ENCODE measurements at regions not wholly inside any gene's neighbourhood (a gene's known extent, or its start where the extent isn't known, plus 50 kb on each side); places are given as distances from the start of the nearest gene placed in this dataset.

- intact Hi-C loops (cut with micrococcal nuclease): no loop called here
- POLR2A ChIA-PET: no interaction called here
- Histone ChIP-seq H3K9me3 (replicated peaks; ENCODE audit: control insufficient read depth, insufficient read depth, low read length) (no peaks in the 10 kb centered on the region), H3K27ac (ENCODE audit: insufficient read depth, low read depth, low read length) (no peak overlapping the region), H3K9ac (replicated peaks; ENCODE audit: extremely low read depth, insufficient read depth, low read length) (no peak overlapping the region), H2AFZ (ENCODE audit: low read depth, low read length) (no peak overlapping the region), H3K27me3 (ENCODE audit: control insufficient read depth in 2 of 2, insufficient read depth in 2 of 2, low read length in 2 of 2) (no peaks in the 10 kb centered on the region), H3K36me3 (ENCODE audit: control insufficient read depth in 2 of 2, extremely low read depth in 1 of 2, insufficient read depth in 2 of 2, low read length in 2 of 2) (no peaks in the 10 kb centered on the region), H3K4me3 (replicated peaks in 1 of 3; ENCODE audit: insufficient read depth in 1 of 3, low read depth in 1 of 3, low read length in 3 of 3) (no peak overlapping the region), H3K4me2 (ENCODE audit: insufficient read depth, low read length) (no peak overlapping the region), H4K20me1 (replicated peaks; ENCODE audit: control insufficient read depth, extremely low read depth, insufficient read depth, low read length) (no peaks in the 10 kb centered on the region), H3K9me1 (replicated peaks; ENCODE audit: control insufficient read depth, extremely low read depth, insufficient read depth, low read length) (no peaks in the 10 kb centered on the region), H3K4me1 (ENCODE audit: control insufficient read depth, extremely low read depth, insufficient read depth, low read length) (no peaks in the 10 kb centered on the region), H3K79me2 (ENCODE audit: control insufficient read depth, insufficient read depth, low read length) (no peaks in the 10 kb centered on the region)
- CTCF ChIA-PET: interaction anchor here (1.0 to 1.3 kb wide), 3 partner anchors 9 to 48 kb away, joined by 3 to 4 read pairs (median 3); no protein-coding TSS in a partner anchor
- no TSS peak for BruUV-seq (replicated peaks)
- no peak for DNase-seq (ENCODE audit: low read depth, low spot score)
- TF ChIP-seq FOS (IDR thresholded peaks at IDR 0.05; ENCODE audit: borderline replicate concordance, insufficient read depth, low read length): no peak
- TF ChIP-seq POLR2A (IDR thresholded peaks at IDR 0.05; ENCODE audit: low read depth, low read length): no peak
- dilution Hi-C loops (cut with MboI; ENCODE audit: extremely low pct_ligation_motif_present, low sequenced_read_pairs): no loop called here
- FAIRE-seq: no peak
These were observed 113.7 kb downstream of the FCRL5 start for GRCh38 chr1:157438613-157439012.

GRCh38 chr1:157438146-157438545 lies 114.2 kb downstream of the FCRL5 start:
- Histone ChIP-seq H4K20me1 (replicated peaks; ENCODE audit: control insufficient read depth, extremely low read depth, insufficient read depth, low read length) (no peaks in the 10 kb centered on the region), H3K79me2 (ENCODE audit: control insufficient read depth, insufficient read depth, low read length) (no peaks in the 10 kb centered on the region), H3K27ac (ENCODE audit: insufficient read depth, low read depth, low read length) (no peak overlapping the region), H3K4me3 (replicated peaks in 1 of 3; ENCODE audit: insufficient read depth in 1 of 3, low read depth in 1 of 3, low read length in 3 of 3) (no peak overlapping the region), H3K4me2 (ENCODE audit: insufficient read depth, low read length) (no peak overlapping the region), H3K27me3 (ENCODE audit: control insufficient read depth in 2 of 2, insufficient read depth in 2 of 2, low read length in 2 of 2) (no peaks in the 10 kb centered on the region), H3K9ac (replicated peaks; ENCODE audit: extremely low read depth, insufficient read depth, low read length) (no peak overlapping the region), H3K9me3 (replicated peaks; ENCODE audit: control insufficient read depth, insufficient read depth, low read length) (no peaks in the 10 kb centered on the region), H3K36me3 (ENCODE audit: control insufficient read depth in 2 of 2, extremely low read depth in 1 of 2, insufficient read depth in 2 of 2, low read length in 2 of 2) (no peaks in the 10 kb centered on the region), H2AFZ (ENCODE audit: low read depth, low read length) (peak overlapping the region; percentile 31), H3K4me1 (ENCODE audit: control insufficient read depth, extremely low read depth, insufficient read depth, low read length) (no peaks in the 10 kb centered on the region), H3K9me1 (replicated peaks; ENCODE audit: control insufficient read depth, extremely low read depth, insufficient read depth, low read length) (no peaks in the 10 kb centered on the region)
- no TSS peak for BruUV-seq (replicated peaks)
- ChIA-PET CTCF (interaction anchor here (1.0 to 1.3 kb wide), 3 partner anchors 8 to 48 kb away, joined by 3 to 4 read pairs (median 3); no protein-coding TSS in a partner anchor), POLR2A (no interaction called here)
- no peak for TF ChIP-seq MAX (IDR thresholded peaks at IDR 0.05; ENCODE audit: insufficient read depth, insufficient read length)
- no peak for TF ChIP-seq FOS (IDR thresholded peaks at IDR 0.05; ENCODE audit: borderline replicate concordance, insufficient read depth, low read length)
- TF ChIP-seq EZH2 (IDR thresholded peaks at IDR 0.05; ENCODE audit: borderline replicate concordance, low read depth, low read length, severe bottlenecking): no peak
- no peak for TF ChIP-seq MYC (IDR thresholded peaks at IDR 0.05; ENCODE audit: low read depth, low read length)
- TF ChIP-seq POLR2A (IDR thresholded peaks at IDR 0.05; ENCODE audit: low read depth, low read length): no peak
- no peak for TF ChIP-seq JUN (IDR thresholded peaks at IDR 0.05; ENCODE audit: borderline replicate concordance, insufficient read depth, insufficient read length, low read depth)
- no peak for TF ChIP-seq POLR2AphosphoS5 (IDR thresholded peaks at IDR 0.05; ENCODE audit: insufficient read depth, low read depth, low read length)
- dilution Hi-C loops (cut with MboI; ENCODE audit: extremely low pct_ligation_motif_present, low sequenced_read_pairs) (no loop called here), intact Hi-C loops (cut with micrococcal nuclease) (no loop called here)
- DNase-seq (ENCODE audit: low read depth, low spot score) (peak; percentile 39), FAIRE-seq (peak; percentile 33)

Measured in endothelial cell of umbilical vein (primary cell).